Colon (tissue), 2 donors: ENCODE measurements at regions not wholly inside any gene's neighbourhood (a gene's known extent, or its start where the extent isn't known, plus 50 kb on each side); places are given as distances from the start of the nearest gene placed in this dataset.
A peak's percentile ranks its signal among the peaks of the same experiment; 100 is the strongest.

Experiments used
- FAIRE-seq: peaks from 2 replicates; lab custom pipeline; 2012; peaks lifted over from hg19 to GRCh38; lab: Jason Lieb, UNC
- donor health status: control.
- donor health status: control.

GRCh38 chrX:98605941-98606340 lies 1722.2 kb downstream of the RPA4 start:
- FAIRE-seq: no peak

GRCh38 chrX:98607739-98608138 lies 1724.0 kb downstream of the RPA4 start:
- FAIRE-seq: no peak

- FAIRE-seq: peak; percentile 80
Observed at GRCh38 chrX:98627645-98628044, 1743.9 kb downstream of the RPA4 start.

- no peak for FAIRE-seq
Observed at GRCh38 chrX:98637451-98637850, 1753.7 kb downstream of the RPA4 start.

GRCh38 chrX:98646351-98646750 lies 1762.6 kb downstream of the RPA4 start:
- no peak for FAIRE-seq

GRCh38 chrX:98654565-98654964 lies 1755.5 kb downstream of the PCDH19 start:
- FAIRE-seq: no peak
